Dedifferentiated amniotic fluid mesenchymal stem cell (primary cell): ENCODE measurements at regions not wholly inside any gene's neighbourhood (a gene's known extent, or its start where the extent isn't known, plus 50 kb on each side); places are given as distances from the start of the nearest gene placed in this dataset.

Experiments used
- DNase-seq: peaks from one replicate; pipeline ENCODE4 v3.0.0-alpha.2; 2016; ENCODE audit errors: extremely low spot score

GRCh38 chr9:80932181-80932580 is 757.2 kb downstream of the TLE1 start:
- DNase-seq: no peak

- no peak for DNase-seq
These were observed 758.2 kb downstream of the TLE1 start for GRCh38 chr9:80931163-80931562.

- DNase-seq: no peak
These were observed 760.6 kb downstream of the TLE1 start for GRCh38 chr9:80928697-80929096.

GRCh38 chr9:80926611-80927010 is 762.7 kb downstream of the TLE1 start:
- DNase-seq: no peak

GRCh38 chr9:80922544-80922943 is 766.8 kb downstream of the TLE1 start:
- DNase-seq: no peak

- DNase-seq: no peak
These were observed 782.6 kb downstream of the TLE1 start for GRCh38 chr9:80906728-80907127.

- peak; percentile 68 for DNase-seq
These were observed 790.1 kb downstream of the TLE1 start for GRCh38 chr9:80899208-80899607.

- DNase-seq: no peak
These were observed 796.2 kb downstream of the TLE1 start for GRCh38 chr9:80893190-80893589.

GRCh38 chr9:80892703-80893102 is 796.6 kb downstream of the TLE1 start:
- DNase-seq: peak; percentile 29

- DNase-seq: no peak
These were observed 799.2 kb downstream of the TLE1 start for GRCh38 chr9:80890124-80890523.

- no peak for DNase-seq
These were observed 803.5 kb downstream of the TLE1 start for GRCh38 chr9:80885894-80886293.

GRCh38 chr9:80883826-80884579 is 805.3 kb downstream of the TLE1 start:
- no peak for DNase-seq

- no peak for DNase-seq
These were observed 805.9 kb downstream of the TLE1 start for GRCh38 chr9:80883426-80883825.

- DNase-seq: no peak
These were observed 807.4 kb downstream of the TLE1 start for GRCh38 chr9:80881940-80882339.

GRCh38 chr9:80881320-80881719 is 808.0 kb downstream of the TLE1 start:
- DNase-seq: no peak

- DNase-seq: no peak
These were observed 810.8 kb downstream of the TLE1 start for GRCh38 chr9:80878556-80878955.

GRCh38 chr9:80875947-80876346 is 813.4 kb downstream of the TLE1 start:
- no peak for DNase-seq

- DNase-seq: peak; percentile 34
These were observed 815.1 kb downstream of the TLE1 start for GRCh38 chr9:80874276-80874675.

GRCh38 chr9:80873861-80874260 is 815.5 kb downstream of the TLE1 start:
- DNase-seq: peak; percentile 30

GRCh38 chr9:80871596-80871995 is 817.8 kb downstream of the TLE1 start:
- DNase-seq: no peak

GRCh38 chr9:80867731-80868130 is 821.6 kb downstream of the TLE1 start:
- DNase-seq: no peak

- no peak for DNase-seq
These were observed 822.6 kb downstream of the TLE1 start for GRCh38 chr9:80866576-80867227.

- no peak for DNase-seq
These were observed 823.2 kb downstream of the TLE1 start for GRCh38 chr9:80866121-80866520.

- no peak for DNase-seq
These were observed 846.3 kb downstream of the TLE1 start for GRCh38 chr9:80843028-80843427.
